ENCODE measurements at regions not wholly inside any gene's neighbourhood (a gene's known extent, or its start where the extent isn't known, plus 50 kb on each side); places are given as distances from the start of the nearest gene placed in this dataset.

GRCh38 chr20:50283922-50284810 is 93.5 kb downstream of the CEBPB start:
- Histone ChIP-seq H3K27me3 (no peaks in the 10 kb centered on the region), H3K4me3 (no peak overlapping the region), H3K4me1 (peaks cover 3 to 51% (median 17%) of the 10 kb centered on the region in 4 donors), H3K36me3 (no peaks in the 10 kb centered on the region), H3K9me3 (no peaks in the 10 kb centered on the region), H3K27ac (peak overlapping the region; percentile 71 to 82 (median 78))
- TF ChIP-seq CTCF (IDR thresholded peaks at IDR 0.05) (no peak), EP300 (IDR thresholded peaks at IDR 0.05; ENCODE audit: low read depth) (no peak), POLR2A (IDR thresholded peaks at IDR 0.05) (no peak), POLR2AphosphoS5 (IDR thresholded peaks at IDR 0.05) (no peak)
- peak; percentile 48 for DNase-seq
- intact Hi-C loops (cut with DNase I; ENCODE audit: low total_unique reads) (no loop called here), in situ Hi-C loops (cut with MboI; ENCODE audit: low pct_ligation_motif_present in 1 of 4, low pct_unique_long_range_greater_than_20kb in 1 of 4, low sequenced_read_pairs in 3 of 4) (loop anchor here in 1 of 4 donors (25.0 kb wide), 1 partner anchor 178 kb away; no protein-coding TSS in a partner anchor)
- 67 to 76% methylated on average over 4 to 23 of the region's 24 CpGs for WGBS, 2 donors (ENCODE audit: low coverage in 1 of 2)

GRCh38 chr20:50284811-50285375 is 94.3 kb downstream of the CEBPB start:
- no peak for DNase-seq
- TF ChIP-seq POLR2A (IDR thresholded peaks at IDR 0.05): no peak
- TF ChIP-seq EP300 (IDR thresholded peaks at IDR 0.05; ENCODE audit: low read depth): no peak
- TF ChIP-seq POLR2AphosphoS5 (IDR thresholded peaks at IDR 0.05): no peak
- TF ChIP-seq CTCF (IDR thresholded peaks at IDR 0.05): no peak
- Histone ChIP-seq H3K36me3 (no peaks in the 10 kb centered on the region), H3K4me1 (peaks cover 2 to 43% (median 15%) of the 10 kb centered on the region in 4 donors), H3K9me3 (no peaks in the 10 kb centered on the region), H3K4me3 (no peak overlapping the region), H3K27me3 (no peaks in the 10 kb centered on the region), H3K27ac (peak overlapping the region; percentile 71 to 82 (median 78))
- 40 to 73% methylated on average over 1 to 10 of the region's 10 CpGs for WGBS, 2 donors (ENCODE audit: low coverage in 1 of 2)
- in situ Hi-C loops (cut with MboI; ENCODE audit: low pct_ligation_motif_present in 1 of 4, low pct_unique_long_range_greater_than_20kb in 1 of 4, low sequenced_read_pairs in 3 of 4) (loop anchor here in 1 of 4 donors (25.0 kb wide), 1 partner anchor 177 kb away; no protein-coding TSS in a partner anchor), intact Hi-C loops (cut with DNase I; ENCODE audit: low total_unique reads) (no loop called here)

- DNase-seq: no peak
- in situ Hi-C loops (cut with MboI; ENCODE audit: low pct_ligation_motif_present in 1 of 4, low pct_unique_long_range_greater_than_20kb in 1 of 4, low sequenced_read_pairs in 3 of 4) (loop anchor here in 1 of 4 donors (25.0 kb wide), 1 partner anchor 177 kb away; no protein-coding TSS in a partner anchor), intact Hi-C loops (cut with DNase I; ENCODE audit: low total_unique reads) (no loop called here)
- Histone ChIP-seq H3K36me3 (no peaks in the 10 kb centered on the region), H3K4me3 (no peak overlapping the region), H3K9me3 (no peaks in the 10 kb centered on the region), H3K4me1 (peaks cover 2 to 42% (median 15%) of the 10 kb centered on the region in 4 donors), H3K27me3 (no peaks in the 10 kb centered on the region), H3K27ac (peak overlapping the region; percentile 71 to 82 (median 78))
- TF ChIP-seq EP300 (IDR thresholded peaks at IDR 0.05; ENCODE audit: low read depth): no peak
- no peak for TF ChIP-seq CTCF (IDR thresholded peaks at IDR 0.05)
- 10 to 41% methylated on average over 6 to 21 of the region's 21 CpGs for WGBS, 2 donors (ENCODE audit: low coverage in 1 of 2)
Measured at GRCh38 chr20:50285376-50286173, 94.9 kb downstream of the CEBPB start.

- H3K4me1 ChIP-seq: peaks cover 2 to 42% (median 15%) of the 10 kb centered on the region in 4 donors
- in situ Hi-C loops (cut with MboI; ENCODE audit: low pct_ligation_motif_present in 1 of 4, low pct_unique_long_range_greater_than_20kb in 1 of 4, low sequenced_read_pairs in 3 of 4): loop anchor here in 1 of 4 donors (25.0 kb wide), 1 partner anchor 176 kb away; no protein-coding TSS in a partner anchor
Measured at GRCh38 chr20:50286174-50286511, 95.5 kb downstream of the CEBPB start.

More at GRCh38 chr20:50286174-50286511, 95.5 kb downstream of the CEBPB start:
- H3K36me3 ChIP-seq: no peaks in the 10 kb centered on the region
- peak overlapping the region; percentile 71 to 82 (median 78) for H3K27ac ChIP-seq
- H3K9me3 ChIP-seq: no peaks in the 10 kb centered on the region
- TF ChIP-seq CTCF (IDR thresholded peaks at IDR 0.05) (no peak), POLR2A (IDR thresholded peaks at IDR 0.05) (no peak), POLR2AphosphoS5 (IDR thresholded peaks at IDR 0.05) (no peak), EP300 (IDR thresholded peaks at IDR 0.05; ENCODE audit: low read depth) (no peak)
- 74 to 76% methylated on average over 8 to 9 of the region's 9 CpGs for WGBS, 2 donors (ENCODE audit: low coverage in 1 of 2)
- no peaks in the 10 kb centered on the region for H3K27me3 ChIP-seq
- no peak overlapping the region for H3K4me3 ChIP-seq
- intact Hi-C loops (cut with DNase I; ENCODE audit: low total_unique reads): no loop called here
- no peak for DNase-seq
